ENCODE measurements at regions not wholly inside any gene's neighbourhood (a gene's known extent, or its start where the extent isn't known, plus 50 kb on each side); places are given as distances from the start of the nearest gene placed in this dataset.
"Not testable (repeated sequence)": the region's sequence is repeated elsewhere in the genome, so short reads cannot be mapped to it uniquely, and the experiment has no call there.

- no peak for FAIRE-seq
- no peak overlapping the region for H3K4me3 ChIP-seq (ENCODE audit: low read depth, low read length)
- no peak for TF ChIP-seq CTCF (IDR thresholded peaks at IDR 0.05; ENCODE audit: insufficient read depth, low read length, severe bottlenecking)
Observed at GRCh38 chr21:14670409-14670808, 124.3 kb upstream of the SAMSN1 start.

GRCh38 chr21:14669092-14669491 lies 123.0 kb upstream of the SAMSN1 start:
- H3K36me3 ChIP-seq (ENCODE audit: control insufficient read depth, insufficient read depth, low read length); H3K4me3 ChIP-seq (ENCODE audit: low read depth, low read length); H3K27me3 ChIP-seq (ENCODE audit: control insufficient read depth, insufficient read depth, low read length); DNase-seq (ENCODE audit: low read depth); FAIRE-seq: not testable (repeated sequence)

More at GRCh38 chr21:14670409-14670808, 124.3 kb upstream of the SAMSN1 start:
- H3K27me3 ChIP-seq (ENCODE audit: control insufficient read depth, insufficient read depth, low read length): no peaks in the 10 kb centered on the region
- no peaks in the 10 kb centered on the region for H3K36me3 ChIP-seq (ENCODE audit: control insufficient read depth, insufficient read depth, low read length)
- DNase-seq (ENCODE audit: low read depth): no peak

GRCh38 chr21:14657241-14658008 lies 111.3 kb upstream of the SAMSN1 start:
- no peak for FAIRE-seq
- Histone ChIP-seq H3K27me3 (ENCODE audit: control insufficient read depth, insufficient read depth, low read length) (no peaks in the 10 kb centered on the region), H3K4me3 (ENCODE audit: low read depth, low read length) (no peak overlapping the region), H3K36me3 (ENCODE audit: control insufficient read depth, insufficient read depth, low read length) (no peaks in the 10 kb centered on the region)
- DNase-seq (ENCODE audit: low read depth): no peak
- TF ChIP-seq CTCF (IDR thresholded peaks at IDR 0.05; ENCODE audit: insufficient read depth, low read length, severe bottlenecking): no peak

GRCh38 chr21:14646893-14647292 lies 100.8 kb upstream of the SAMSN1 start:
- no peaks in the 10 kb centered on the region for H3K36me3 ChIP-seq (ENCODE audit: control insufficient read depth, insufficient read depth, low read length)
- no peaks in the 10 kb centered on the region for H3K27me3 ChIP-seq (ENCODE audit: control insufficient read depth, insufficient read depth, low read length)
- FAIRE-seq: no peak
- DNase-seq (ENCODE audit: low read depth): no peak
- no peak for TF ChIP-seq CTCF (IDR thresholded peaks at IDR 0.05; ENCODE audit: insufficient read depth, low read length, severe bottlenecking)
- H3K4me3 ChIP-seq (ENCODE audit: low read depth, low read length): no peak overlapping the region

DNA sequence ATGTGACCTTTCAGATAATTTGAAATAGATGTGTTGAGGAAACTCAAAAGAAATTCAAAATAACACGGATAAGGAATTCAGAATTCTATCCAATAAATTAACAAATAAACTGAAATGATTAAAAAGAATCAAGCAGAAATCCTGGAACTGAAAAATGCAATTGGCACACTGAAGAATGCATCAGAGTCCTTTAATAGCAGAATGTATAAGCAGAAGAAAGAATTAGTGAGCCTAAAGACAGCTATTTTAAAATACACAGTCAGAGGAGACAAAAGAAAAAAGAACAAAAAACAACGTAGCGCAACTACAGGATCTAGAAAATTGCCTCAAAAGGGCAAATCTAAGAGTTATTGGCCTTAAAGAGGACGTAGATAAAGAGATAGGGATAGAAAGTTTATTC lies 99.6 kb upstream of the SAMSN1 start:
- TF ChIP-seq CTCF (IDR thresholded peaks at IDR 0.05; ENCODE audit: insufficient read depth, low read length, severe bottlenecking): no peak
- Histone ChIP-seq H3K4me3 (ENCODE audit: low read depth, low read length) (no peak overlapping the region), H3K27me3 (ENCODE audit: control insufficient read depth, insufficient read depth, low read length) (no peaks in the 10 kb centered on the region), H3K36me3 (ENCODE audit: control insufficient read depth, insufficient read depth, low read length) (no peaks in the 10 kb centered on the region)
- DNase-seq (ENCODE audit: low read depth) (no peak), FAIRE-seq (no peak)

GRCh38 chr21:14632359-14632758 lies 86.2 kb upstream of the SAMSN1 start:
- Histone ChIP-seq H3K4me3 (ENCODE audit: low read depth, low read length) (no peak overlapping the region), H3K27me3 (ENCODE audit: control insufficient read depth, insufficient read depth, low read length) (no peaks in the 10 kb centered on the region), H3K36me3 (ENCODE audit: control insufficient read depth, insufficient read depth, low read length) (no peaks in the 10 kb centered on the region)
- FAIRE-seq: no peak
- no peak for DNase-seq (ENCODE audit: low read depth)
- TF ChIP-seq CTCF (IDR thresholded peaks at IDR 0.05; ENCODE audit: insufficient read depth, low read length, severe bottlenecking): no peak
